ENCODE measurements at regions not wholly inside any gene's neighbourhood (a gene's known extent, or its start where the extent isn't known, plus 50 kb on each side); places are given as distances from the start of the nearest gene placed in this dataset.

GRCh38 chr12:18966954-18967353 is 162.6 kb upstream of the PLEKHA5 start:
- RAD21 ChIA-PET (ENCODE audit: unreplicated experiment) = no interaction called here
- FAIRE-seq = no peak
- POLR2A ChIA-PET = no interaction called here

More at GRCh38 chr12:18966954-18967353, 162.6 kb upstream of the PLEKHA5 start:
- intact Hi-C loops (cut with micrococcal nuclease; ENCODE audit: unreplicated experiment) (no loop called here), in situ Hi-C loops (cut with MboI) (no loop called here)
- no TSS peak for BruUV-seq (replicated peaks)
- H4K20me1 ChIP-seq (ENCODE audit: control insufficient read depth, insufficient read depth) = no peaks in the 10 kb centered on the region
- TF ChIP-seq JUND (IDR thresholded peaks at IDR 0.05; ENCODE audit: low read depth, low read length) (no peak), CREM (IDR thresholded peaks at IDR 0.05; ENCODE audit: low read depth) (no peak), SUPT20H (IDR thresholded peaks at IDR 0.05; ENCODE audit: borderline replicate concordance, control insufficient read depth, low read depth, low read length) (no peak), SIN3A (IDR thresholded peaks at IDR 0.05; ENCODE audit: low read depth, low read length) (no peak), SRF (IDR thresholded peaks at IDR 0.05; ENCODE audit: low read depth in 2 of 2, low read length in 2 of 2) (no peak), ETV6 (conservative IDR thresholded peaks at IDR 0.05 in 1 of 2, IDR thresholded peaks at IDR 0.05 in 1 of 2; ENCODE audit: borderline replicate concordance in 1 of 2, low read depth in 1 of 2) (no peak), TBL1XR1 (IDR thresholded peaks at IDR 0.05; ENCODE audit: low read depth, low read length) (no peak), ZNF384 (IDR thresholded peaks at IDR 0.05; ENCODE audit: borderline replicate concordance, low read depth, low read length) (no peak), ZNF687 (IDR thresholded peaks at IDR 0.05) (no peak), HDAC6 (IDR thresholded peaks at IDR 0.05; ENCODE audit: unreplicated experiment) (no peak), NFYA (IDR thresholded peaks at IDR 0.05; ENCODE audit: borderline replicate concordance, low read depth, low read length) (no peak), FOXM1 (IDR thresholded peaks at IDR 0.05; ENCODE audit: low read depth, low read length) (no peak), REST (IDR thresholded peaks at IDR 0.05; ENCODE audit: low read depth, low read length) (no peak)
- H3K4me2 ChIP-seq (ENCODE audit: control insufficient read depth, insufficient read depth) = no peak overlapping the region
- WGBS (ENCODE audit: insufficient coverage, insufficient replicate concordance, low lambda C conversion rate, missing lambda C conversion rate) = 19% methylated on average over 3 of the region's 3 CpGs
- H2AFZ ChIP-seq (ENCODE audit: control insufficient read depth, low read depth, low read length) = no peak overlapping the region
- no peak overlapping the region for H3K9ac ChIP-seq (ENCODE audit: control insufficient read depth, insufficient read depth, low read length)
- no peaks in the 10 kb centered on the region for H3K79me2 ChIP-seq (ENCODE audit: control insufficient read depth, insufficient read depth, low read length)
- ATAC-seq (no peak), DNase-seq (ENCODE audit: low read depth, low spot score) (no peak)
- ChIA-PET SMC1A (ENCODE audit: uncharacterized antibody, unreplicated experiment) (no interaction called here), CTCF (no interaction called here)
- no peaks in the 10 kb centered on the region for H3K9me3 ChIP-seq (replicated peaks; ENCODE audit: control insufficient read depth, insufficient read depth, low read length)
- H3K36me3 ChIP-seq (ENCODE audit: control insufficient read depth in 2 of 2, insufficient read depth in 2 of 2, low read length in 1 of 2) = no peaks in the 10 kb centered on the region
- H3K27ac ChIP-seq (ENCODE audit: control insufficient read depth, insufficient read depth) = no peak overlapping the region
- H3K4me1 ChIP-seq (ENCODE audit: control insufficient read depth, insufficient read depth, low read length) = no peaks in the 10 kb centered on the region
- H3K27me3 ChIP-seq (replicated peaks in 1 of 2; ENCODE audit: control insufficient read depth in 2 of 2, insufficient read depth in 2 of 2, low read length in 1 of 2) = no peaks in the 10 kb centered on the region
- no peak overlapping the region for H3K4me3 ChIP-seq

Measured in GM12878 (cell line).